ENCODE measurements at regions not wholly inside any gene's neighbourhood (a gene's known extent, or its start where the extent isn't known, plus 50 kb on each side); places are given as distances from the start of the nearest gene placed in this dataset.

DNA sequence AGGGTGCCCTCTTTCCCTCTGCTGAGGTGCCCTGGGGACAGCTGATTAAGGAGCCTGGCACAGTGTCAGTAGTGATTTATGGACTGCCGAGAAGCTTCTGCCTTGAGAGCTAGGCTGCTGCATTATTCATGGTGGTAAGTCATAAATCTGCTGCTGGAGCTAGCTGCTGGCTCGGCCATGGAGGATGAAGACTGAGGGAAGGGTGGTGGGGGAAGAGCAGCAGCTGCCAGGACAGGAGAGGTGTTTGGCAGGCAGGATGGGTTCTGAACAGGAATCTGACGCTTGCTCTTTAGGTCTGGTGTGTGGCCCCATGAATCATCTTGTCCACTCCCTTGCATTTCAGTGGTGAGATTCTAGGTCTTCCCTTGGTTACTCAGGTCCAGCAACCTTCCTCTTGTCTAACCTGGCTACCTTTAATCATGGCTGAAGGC lies 296.3 kb downstream of the DYSF start:
- no peak overlapping the region for H3K4me2 ChIP-seq
- no peak overlapping the region for H3K27ac ChIP-seq

DNA sequence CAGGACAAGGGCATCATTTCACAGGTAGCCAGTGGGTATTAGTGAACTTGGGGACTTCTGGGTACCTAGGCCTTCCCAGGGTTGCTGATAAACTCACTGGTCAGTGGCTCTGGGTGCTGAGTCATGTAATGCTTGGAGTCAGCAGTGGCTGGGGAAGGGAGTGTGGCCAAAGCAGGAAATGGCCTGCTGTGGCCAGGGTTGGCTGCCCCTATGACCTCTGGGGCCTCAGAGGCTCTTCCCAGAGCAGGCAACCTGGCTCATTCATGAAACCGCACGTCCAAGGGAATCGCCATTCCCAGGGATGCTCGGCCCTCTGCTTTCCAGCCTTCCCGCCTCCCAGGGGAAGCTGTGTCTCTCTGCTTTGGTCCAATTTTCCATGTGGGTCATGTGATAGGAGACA lies 294.9 kb downstream of the DYSF start:
- Histone ChIP-seq H3K4me2 (no peak overlapping the region), H3K27me3 (ENCODE audit: insufficient read depth, low read depth) (no peaks in the 10 kb centered on the region), H3K4me3 (IDR thresholded peaks at IDR 0.05; ENCODE audit: insufficient read depth, low read depth, low read length) (no peak overlapping the region), H3K36me3 (ENCODE audit: insufficient read depth) (no peaks in the 10 kb centered on the region), H3K27ac (no peak overlapping the region), H3K4me1 (ENCODE audit: low read depth, poor library complexity, severe bottlenecking) (peaks cover 12% of the 10 kb centered on the region), H3K9ac (no peak overlapping the region), H4K20me1 (ENCODE audit: insufficient read depth) (no peaks in the 10 kb centered on the region), H2AFZ (ENCODE audit: low read depth) (no peak overlapping the region), H3K79me2 (ENCODE audit: insufficient read depth, low read depth) (no peaks in the 10 kb centered on the region)
- TF ChIP-seq, protein P1, sequence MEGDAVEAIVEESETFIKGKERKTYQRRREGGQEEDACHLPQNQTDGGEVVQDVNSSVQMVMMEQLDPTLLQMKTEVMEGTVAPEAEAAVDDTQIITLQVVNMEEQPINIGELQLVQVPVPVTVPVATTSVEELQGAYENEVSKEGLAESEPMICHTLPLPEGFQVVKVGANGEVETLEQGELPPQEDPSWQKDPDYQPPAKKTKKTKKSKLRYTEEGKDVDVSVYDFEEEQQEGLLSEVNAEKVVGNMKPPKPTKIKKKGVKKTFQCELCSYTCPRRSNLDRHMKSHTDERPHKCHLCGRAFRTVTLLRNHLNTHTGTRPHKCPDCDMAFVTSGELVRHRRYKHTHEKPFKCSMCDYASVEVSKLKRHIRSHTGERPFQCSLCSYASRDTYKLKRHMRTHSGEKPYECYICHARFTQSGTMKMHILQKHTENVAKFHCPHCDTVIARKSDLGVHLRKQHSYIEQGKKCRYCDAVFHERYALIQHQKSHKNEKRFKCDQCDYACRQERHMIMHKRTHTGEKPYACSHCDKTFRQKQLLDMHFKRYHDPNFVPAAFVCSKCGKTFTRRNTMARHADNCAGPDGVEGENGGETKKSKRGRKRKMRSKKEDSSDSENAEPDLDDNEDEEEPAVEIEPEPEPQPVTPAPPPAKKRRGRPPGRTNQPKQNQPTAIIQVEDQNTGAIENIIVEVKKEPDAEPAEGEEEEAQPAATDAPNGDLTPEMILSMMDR (conservative IDR thresholded peaks at IDR 0.05; ENCODE audit: low read depth, low read length): no peak

More for the DNA sequence above, 296.3 kb downstream of the DYSF start:
- peaks cover 12% of the 10 kb centered on the region for H3K4me1 ChIP-seq (ENCODE audit: low read depth, poor library complexity, severe bottlenecking)
- H2AFZ ChIP-seq (ENCODE audit: low read depth): no peak overlapping the region
- TF ChIP-seq, protein P1 (conservative IDR thresholded peaks at IDR 0.05; ENCODE audit: low read depth, low read length): no peak
- no peaks in the 10 kb centered on the region for H3K27me3 ChIP-seq (ENCODE audit: insufficient read depth, low read depth)
- H3K4me3 ChIP-seq (IDR thresholded peaks at IDR 0.05; ENCODE audit: insufficient read depth, low read depth, low read length): no peak overlapping the region
- H4K20me1 ChIP-seq (ENCODE audit: insufficient read depth): no peaks in the 10 kb centered on the region
- no peaks in the 10 kb centered on the region for H3K79me2 ChIP-seq (ENCODE audit: insufficient read depth, low read depth)
- no peak overlapping the region for H3K9ac ChIP-seq
- H3K36me3 ChIP-seq (ENCODE audit: insufficient read depth): no peaks in the 10 kb centered on the region

DNA sequence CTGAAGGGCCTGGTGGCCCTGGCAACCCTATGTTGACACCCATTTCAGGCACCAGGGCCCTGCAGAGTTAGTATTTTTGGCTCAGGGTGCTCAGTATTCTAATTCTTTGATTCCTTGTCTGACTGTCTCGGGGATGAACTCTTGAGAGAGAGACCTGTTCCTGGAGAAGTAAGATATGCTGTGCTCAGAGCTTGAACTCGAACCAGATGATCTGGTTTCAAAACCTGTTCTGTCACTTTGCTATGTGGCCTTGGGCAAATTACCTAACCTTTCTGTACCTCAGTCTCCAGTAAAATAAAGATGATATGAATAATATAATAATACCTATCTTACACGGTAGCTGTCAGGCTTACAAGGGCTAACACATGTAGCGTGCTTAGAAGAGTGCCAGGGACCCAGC lies 294.2 kb downstream of the DYSF start:
- H3K4me3 ChIP-seq (IDR thresholded peaks at IDR 0.05; ENCODE audit: insufficient read depth, low read depth, low read length): no peak overlapping the region
- H3K27me3 ChIP-seq (ENCODE audit: insufficient read depth, low read depth): no peaks in the 10 kb centered on the region
- H3K79me2 ChIP-seq (ENCODE audit: insufficient read depth, low read depth): no peaks in the 10 kb centered on the region
- H2AFZ ChIP-seq (ENCODE audit: low read depth): peak overlapping the region; percentile 41; the same call in 1 of the 2 replicates
- H3K9ac ChIP-seq: no peak overlapping the region
- no peaks in the 10 kb centered on the region for H3K36me3 ChIP-seq (ENCODE audit: insufficient read depth)
- H3K4me1 ChIP-seq (ENCODE audit: low read depth, poor library complexity, severe bottlenecking): peaks cover 12% of the 10 kb centered on the region
- no peak overlapping the region; the same call in 1 of the 2 replicates for H3K4me2 ChIP-seq
- H4K20me1 ChIP-seq (ENCODE audit: insufficient read depth): no peaks in the 10 kb centered on the region
- TF ChIP-seq, protein P1 (conservative IDR thresholded peaks at IDR 0.05; ENCODE audit: low read depth, low read length): no peak
- peak overlapping the region; percentile 8; the same call in 1 of the 2 replicates for H3K27ac ChIP-seq

DNA sequence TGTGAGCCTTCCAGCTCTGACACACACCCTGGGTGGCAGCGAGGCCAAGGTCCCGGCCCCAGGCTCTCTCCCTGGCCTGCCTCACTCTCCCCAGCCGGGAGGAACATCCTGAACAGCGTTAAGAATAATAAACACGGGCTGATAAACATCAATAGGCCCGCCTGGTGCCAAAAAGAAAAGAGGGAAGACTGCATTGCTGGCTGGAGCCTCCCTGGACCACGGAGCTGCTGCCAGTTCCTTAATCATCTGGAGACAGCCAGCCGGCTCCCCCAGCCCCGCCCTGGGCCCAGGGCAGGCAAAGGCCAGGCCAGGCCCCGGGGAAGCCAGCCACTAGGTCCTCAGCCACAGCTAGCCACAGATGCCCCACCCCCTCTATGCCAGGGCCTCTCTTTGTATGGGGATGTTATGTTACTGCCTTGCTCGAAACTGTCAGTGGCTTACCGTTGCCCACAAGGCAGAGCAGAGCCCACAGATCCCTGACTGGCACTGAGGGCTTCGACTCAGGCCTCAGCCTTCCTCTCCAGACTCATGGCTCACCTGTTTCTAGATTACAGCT lies 293.7 kb downstream of the DYSF start:
- Histone ChIP-seq H3K4me2 (peak overlapping the region; percentile 19; the same call in 1 of the 2 replicates), H4K20me1 (ENCODE audit: insufficient read depth) (no peaks in the 10 kb centered on the region), H3K27me3 (ENCODE audit: insufficient read depth, low read depth) (no peaks in the 10 kb centered on the region), H3K36me3 (ENCODE audit: insufficient read depth) (no peaks in the 10 kb centered on the region), H3K4me3 (IDR thresholded peaks at IDR 0.05; ENCODE audit: insufficient read depth, low read depth, low read length) (no peak overlapping the region), H3K27ac (peak overlapping the region; percentile 8; the same call in 1 of the 2 replicates), H2AFZ (ENCODE audit: low read depth) (peak overlapping the region; percentile 41; the same call in 1 of the 2 replicates), H3K4me1 (ENCODE audit: low read depth, poor library complexity, severe bottlenecking) (peaks cover 12% of the 10 kb centered on the region), H3K9ac (no peak overlapping the region), H3K79me2 (ENCODE audit: insufficient read depth, low read depth) (no peaks in the 10 kb centered on the region)
- TF ChIP-seq, protein P1 (conservative IDR thresholded peaks at IDR 0.05; ENCODE audit: low read depth, low read length): no peak
